Natural killer cell (primary cell): ENCODE measurements at regions not wholly inside any gene's neighbourhood (a gene's known extent, or its start where the extent isn't known, plus 50 kb on each side); places are given as distances from the start of the nearest gene placed in this dataset.

ENCODE experiments used
- ATAC-seq, 3 donors: fragments of 150-1000 bp in 2 of 3; fragments of 200-7000 bp in 1 of 3; cut with Tn5 transposase; 1 replicate in 1 of 3; 2 replicates in 2 of 3; pipeline ENCODE4 v1.10.0; 2021; ENCODE audit warnings: mild to moderate bottlenecking in 2 of 3, moderate library complexity in 2 of 3
- DNase-seq, 2 donors: peaks; one replicate each; pipeline versions ENCODE4 v3.0.0 to v3.0.0-alpha.2; 2013 to 2021; ENCODE audit warnings: mixed read lengths in 1 of 2
- H3K27ac ChIP-seq: one replicate; pipeline ENCODE4 v1.5.1; 2013; ENCODE audit warnings: mild to moderate bottlenecking, low read length
- H3K27me3 ChIP-seq: one replicate; pipeline ENCODE4 v1.6.1; 2013; ENCODE audit warnings: low read length; ENCODE audit not compliant: control insufficient read depth, insufficient read depth
- H3K36me3 ChIP-seq: one replicate; pipeline ENCODE4 v1.6.1; 2013; ENCODE audit warnings: low read length; ENCODE audit not compliant: control insufficient read depth, insufficient read depth
- H3K4me1 ChIP-seq: one replicate; pipeline ENCODE4 v1.6.1; 2013; ENCODE audit warnings: low read length; ENCODE audit not compliant: control insufficient read depth, insufficient read depth
- H3K4me3 ChIP-seq: one replicate; pipeline ENCODE4 v1.5.1; 2013; ENCODE audit warnings: low read length
- H3K9me3 ChIP-seq: one replicate; pipeline ENCODE4 v1.6.1; 2013; ENCODE audit warnings: low read length; ENCODE audit not compliant: control insufficient read depth, insufficient read depth
- H3K27ac Mint-ChIP-seq, 2 donors: one replicate each; pipeline ENCODE4 v1.8.0; 2022; ENCODE audit warnings: mild to moderate bottlenecking in 2 of 2, mixed read lengths in 2 of 2, moderate library complexity in 1 of 2
- H3K27me3 Mint-ChIP-seq, 2 donors: one replicate each; pipeline ENCODE4 v1.8.0; 2022; ENCODE audit warnings: low read depth in 2 of 2, mixed read lengths in 2 of 2
- H3K36me3 Mint-ChIP-seq: one replicate; pipeline ENCODE4 v1.8.0; 2022; ENCODE audit warnings: mixed read lengths
- H3K4me1 Mint-ChIP-seq, 2 donors: one replicate each; pipeline ENCODE4 v1.8.0; 2022; ENCODE audit warnings: mixed read lengths in 2 of 2
- H3K4me3 Mint-ChIP-seq: one replicate; pipeline ENCODE4 v1.8.0; 2022; ENCODE audit warnings: mild to moderate bottlenecking, moderate library complexity, mixed read lengths
- H3K9me3 Mint-ChIP-seq, 2 donors: one replicate each; pipeline ENCODE4 v1.8.0; 2022; ENCODE audit warnings: mixed read lengths in 2 of 2
- WGBS: methylation state at CpG from one replicate; pipeline ENCODE4 v1.1.7; 2013; ENCODE audit warnings: missing lambda C conversion rate; ENCODE audit not compliant: insufficient coverage; 5-methylcytosine and 5-hydroxymethylcytosine counted together
- intact Hi-C: fragments of 100-400 bp; cut with micrococcal nuclease; formaldehyde crosslinking; loops from one replicate; pipeline ENCODE4 v1.14.2; 2022
- TF ChIP-seq, protein P1 (sequence below): fragments of 200-600 bp; IDR thresholded peaks from one replicate; pipeline ENCODE4 v1.8.0; 2022; ENCODE audit warnings: antibody characterized with exemption

DNA sequence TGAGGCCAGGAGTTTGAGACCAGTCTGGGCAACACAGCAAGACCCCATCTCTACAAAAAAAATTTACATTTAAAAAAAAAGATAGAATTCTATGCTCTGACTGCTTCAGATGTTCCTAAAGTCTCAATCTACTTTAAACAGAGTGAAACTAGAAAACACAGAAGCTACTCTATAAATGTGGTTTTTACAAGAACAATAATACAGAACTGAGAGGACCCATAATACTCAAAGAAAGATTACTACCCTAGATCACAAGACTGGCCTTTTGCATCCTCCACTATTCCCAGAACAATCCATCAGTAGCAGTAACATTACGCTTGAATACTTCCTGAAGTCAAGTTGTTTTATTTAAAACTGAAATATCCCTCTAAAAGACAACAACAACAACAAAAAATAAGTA lies 119.4 kb downstream of the ZFAND4 start:
- no peak overlapping the region for H3K27ac ChIP-seq
- intact Hi-C loops, result no loop called here
- no peaks in the 10 kb centered on the region for H3K27me3 Mint-ChIP-seq
- H3K4me1 Mint-ChIP-seq, result peaks cover 31% of the 10 kb centered on the region in 2 donors
- H3K27me3 ChIP-seq, result no peaks in the 10 kb centered on the region
- ATAC-seq, result no peak
- H3K36me3 Mint-ChIP-seq, result no peaks in the 10 kb centered on the region
- peaks cover 12% of the 10 kb centered on the region for H3K36me3 ChIP-seq
- peaks cover 12% of the 10 kb centered on the region for H3K4me1 ChIP-seq
- H3K4me3 Mint-ChIP-seq, result no peak overlapping the region
- TF ChIP-seq, protein P1, sequence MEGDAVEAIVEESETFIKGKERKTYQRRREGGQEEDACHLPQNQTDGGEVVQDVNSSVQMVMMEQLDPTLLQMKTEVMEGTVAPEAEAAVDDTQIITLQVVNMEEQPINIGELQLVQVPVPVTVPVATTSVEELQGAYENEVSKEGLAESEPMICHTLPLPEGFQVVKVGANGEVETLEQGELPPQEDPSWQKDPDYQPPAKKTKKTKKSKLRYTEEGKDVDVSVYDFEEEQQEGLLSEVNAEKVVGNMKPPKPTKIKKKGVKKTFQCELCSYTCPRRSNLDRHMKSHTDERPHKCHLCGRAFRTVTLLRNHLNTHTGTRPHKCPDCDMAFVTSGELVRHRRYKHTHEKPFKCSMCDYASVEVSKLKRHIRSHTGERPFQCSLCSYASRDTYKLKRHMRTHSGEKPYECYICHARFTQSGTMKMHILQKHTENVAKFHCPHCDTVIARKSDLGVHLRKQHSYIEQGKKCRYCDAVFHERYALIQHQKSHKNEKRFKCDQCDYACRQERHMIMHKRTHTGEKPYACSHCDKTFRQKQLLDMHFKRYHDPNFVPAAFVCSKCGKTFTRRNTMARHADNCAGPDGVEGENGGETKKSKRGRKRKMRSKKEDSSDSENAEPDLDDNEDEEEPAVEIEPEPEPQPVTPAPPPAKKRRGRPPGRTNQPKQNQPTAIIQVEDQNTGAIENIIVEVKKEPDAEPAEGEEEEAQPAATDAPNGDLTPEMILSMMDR, result no peak
- H3K4me3 ChIP-seq, result no peak overlapping the region
- no peaks in the 10 kb centered on the region for H3K9me3 ChIP-seq
- H3K9me3 Mint-ChIP-seq, result no peaks in the 10 kb centered on the region
- DNase-seq, result no peak
- WGBS, result no CpG with 5 or more reads among the region's 1 CpG
- no peak overlapping the region for H3K27ac Mint-ChIP-seq

DNA sequence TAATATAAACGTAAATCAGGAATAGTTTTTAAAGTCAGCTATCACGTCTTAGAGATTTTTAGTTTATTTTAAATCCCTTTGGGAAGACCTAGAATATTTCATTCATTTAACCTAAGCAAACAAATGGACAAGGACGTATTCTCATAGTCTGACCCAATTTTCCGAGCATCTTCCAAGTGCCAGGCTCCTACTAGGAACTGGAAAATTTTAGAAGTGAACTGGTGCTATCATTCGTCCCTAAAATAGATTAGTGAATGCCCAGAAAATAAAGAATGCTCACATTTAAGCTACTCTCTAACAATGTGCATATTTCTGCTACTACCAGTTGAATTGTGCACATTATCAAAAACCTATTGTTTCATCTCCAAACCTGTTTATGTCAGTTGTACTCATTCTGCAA lies 120.1 kb downstream of the ZFAND4 start:
- intact Hi-C loops, result no loop called here
- Histone ChIP-seq H3K27ac (no peak overlapping the region), H3K36me3 (peaks cover 12% of the 10 kb centered on the region), H3K4me1 (peaks cover 6% of the 10 kb centered on the region), H3K27me3 (no peaks in the 10 kb centered on the region), H3K9me3 (no peaks in the 10 kb centered on the region), H3K4me3 (no peak overlapping the region)
- DNase-seq, result no peak
- Mint-ChIP-seq H3K4me3 (no peak overlapping the region), H3K9me3 (no peaks in the 10 kb centered on the region), H3K27ac (no peak overlapping the region), H3K4me1 (peaks cover 28 to 29% of the 10 kb centered on the region in 2 donors), H3K36me3 (no peaks in the 10 kb centered on the region), H3K27me3 (no peaks in the 10 kb centered on the region)
- TF ChIP-seq, protein P1, result no peak
- ATAC-seq, result no peak
- WGBS, result 98% methylated on average over 5 of the region's 5 CpGs

DNA sequence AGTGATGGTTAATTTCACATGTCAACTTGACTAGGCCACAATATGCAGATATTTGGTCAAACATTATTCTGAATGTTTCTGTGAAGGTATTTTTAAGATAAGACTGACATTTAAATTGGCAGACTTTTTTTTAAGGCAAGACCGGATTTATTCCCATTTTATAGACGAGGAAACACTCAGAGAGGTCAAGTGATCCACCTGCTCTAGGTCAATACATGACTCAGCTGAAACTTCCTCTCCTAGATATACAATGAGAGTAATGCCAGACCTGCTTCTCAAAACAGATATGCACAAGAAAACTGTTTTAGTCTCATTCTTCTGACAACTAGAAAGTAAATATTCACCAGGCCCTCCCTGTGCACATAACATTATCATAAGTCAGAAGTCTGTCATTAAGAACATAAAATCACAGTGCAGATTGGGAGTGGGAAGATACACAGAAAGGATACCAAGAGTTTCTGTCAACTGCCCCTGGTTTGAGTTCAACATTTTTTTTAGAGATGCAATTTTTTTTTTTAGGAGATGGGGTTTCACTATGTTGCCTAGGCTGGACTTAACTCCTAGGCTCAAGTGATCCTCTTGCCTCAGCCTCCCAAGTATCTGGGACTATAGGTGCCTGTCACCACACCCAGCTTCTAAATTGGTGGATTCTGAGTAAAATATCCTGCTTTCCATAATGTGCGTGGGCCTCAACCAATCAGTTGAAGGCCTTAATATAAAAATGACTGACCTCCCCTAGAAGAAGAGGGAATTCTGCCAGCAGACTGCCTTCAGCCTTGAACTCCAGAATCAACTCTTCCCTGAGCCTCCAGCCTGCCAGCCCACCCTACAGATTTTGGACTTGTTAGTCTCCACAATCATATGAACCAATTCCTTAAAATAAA lies 121.4 kb downstream of the ZFAND4 start:
- intact Hi-C loops, result no loop called here
- Mint-ChIP-seq H3K9me3 (no peaks in the 10 kb centered on the region), H3K27me3 (no peaks in the 10 kb centered on the region), H3K4me3 (no peak overlapping the region), H3K4me1 (peaks cover 17 to 18% of the 10 kb centered on the region in 2 donors), H3K27ac (no peak overlapping the region), H3K36me3 (no peaks in the 10 kb centered on the region)
- H3K4me1 ChIP-seq, result no peaks in the 10 kb centered on the region
- WGBS, result 93% methylated on average over 3 of the region's 3 CpGs
- TF ChIP-seq, protein P1, result no peak
- H3K4me3 ChIP-seq, result no peak overlapping the region
- ATAC-seq (no peak), DNase-seq (no peak)
- peaks cover 12% of the 10 kb centered on the region for H3K36me3 ChIP-seq
- H3K27me3 ChIP-seq, result no peaks in the 10 kb centered on the region
- H3K9me3 ChIP-seq, result no peaks in the 10 kb centered on the region
- H3K27ac ChIP-seq, result no peak overlapping the region

DNA sequence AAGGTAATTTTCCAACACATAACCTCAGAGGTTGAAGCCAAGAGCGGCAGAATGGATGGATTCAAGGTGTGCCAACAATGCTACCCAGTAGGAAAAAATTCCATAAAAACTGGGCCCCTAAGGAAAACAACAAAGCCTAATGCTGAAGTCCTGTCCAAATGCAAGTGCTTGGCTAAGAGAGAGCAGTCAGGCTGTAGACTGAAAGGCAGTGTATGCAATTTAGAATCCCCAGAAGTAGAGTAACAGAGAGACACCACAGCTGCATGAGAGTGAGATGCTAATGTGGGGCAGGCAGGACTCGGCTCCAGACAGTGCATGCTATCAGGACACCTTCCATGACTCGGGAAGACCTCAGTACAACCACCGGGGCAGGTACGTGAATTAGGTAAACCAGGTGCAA lies 124.5 kb downstream of the ZFAND4 start:
- Mint-ChIP-seq H3K27ac (no peak overlapping the region), H3K36me3 (no peaks in the 10 kb centered on the region), H3K27me3 (no peaks in the 10 kb centered on the region), H3K4me3 (no peak overlapping the region), H3K9me3 (no peaks in the 10 kb centered on the region), H3K4me1 (peaks cover 7 to 12% of the 10 kb centered on the region in 2 donors)
- intact Hi-C loops, result no loop called here
- H3K27ac ChIP-seq, result no peak overlapping the region
- H3K27me3 ChIP-seq, result no peaks in the 10 kb centered on the region
- H3K4me1 ChIP-seq, result no peaks in the 10 kb centered on the region
- DNase-seq, result no peak
- TF ChIP-seq, protein P1, result no peak
- no peaks in the 10 kb centered on the region for H3K9me3 ChIP-seq
- 94% methylated on average over 5 of the region's 5 CpGs for WGBS
- H3K4me3 ChIP-seq, result no peak overlapping the region
- ATAC-seq, result no peak
- peaks cover 12% of the 10 kb centered on the region for H3K36me3 ChIP-seq
